ENCODE measurements at regions not wholly inside any gene's neighbourhood (a gene's known extent, or its start where the extent isn't known, plus 50 kb on each side); places are given as distances from the start of the nearest gene placed in this dataset.

DNA sequence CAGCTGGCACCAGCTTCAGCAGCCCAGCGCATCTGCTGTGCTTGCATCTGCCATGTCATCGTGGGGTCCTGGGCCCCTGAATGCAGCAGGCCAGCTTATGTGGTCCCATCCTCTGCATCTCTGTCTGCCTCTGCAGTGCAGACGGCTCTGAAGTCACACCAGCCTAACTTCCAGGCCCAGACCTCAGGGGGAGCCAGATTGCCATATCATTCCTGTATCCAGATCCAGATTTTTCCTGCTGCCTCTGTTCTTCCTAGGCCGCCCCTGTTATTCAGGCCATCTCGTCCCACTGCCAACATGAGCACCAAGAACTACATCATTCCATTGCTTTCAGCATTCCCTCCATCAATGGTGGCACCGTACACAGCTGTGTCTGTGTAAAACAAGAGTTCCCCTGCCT, 571.6 kb downstream of the UQCRFS1 start:
- 13% methylated on average over 6 of the region's 6 CpGs for WGBS (ENCODE audit: missing lambda C conversion rate)
- ATAC-seq, result no peak
- Histone ChIP-seq H3K9me3 (0 out of 3 replicates have a peak, but pooled peaks cover 4% of the 10 kb centered on the region), H3K27ac (no peak overlapping the region), H3K4me3 (no peak overlapping the region), H3K4me1 (no peaks in the 10 kb centered on the region), H3K4me2 (no peak overlapping the region)
- TF ChIP-seq POLR2AphosphoS2 (conservative IDR thresholded peaks at IDR 0.05; ENCODE audit: low read length) (no peak), MYC (IDR thresholded peaks at IDR 0.05; ENCODE audit: borderline replicate concordance, low read length) (no peak), ZFP36 (IDR thresholded peaks at IDR 0.05; ENCODE audit: borderline replicate concordance, partially characterized antibody) (no peak)
- TF ChIP-seq, protein P1, sequence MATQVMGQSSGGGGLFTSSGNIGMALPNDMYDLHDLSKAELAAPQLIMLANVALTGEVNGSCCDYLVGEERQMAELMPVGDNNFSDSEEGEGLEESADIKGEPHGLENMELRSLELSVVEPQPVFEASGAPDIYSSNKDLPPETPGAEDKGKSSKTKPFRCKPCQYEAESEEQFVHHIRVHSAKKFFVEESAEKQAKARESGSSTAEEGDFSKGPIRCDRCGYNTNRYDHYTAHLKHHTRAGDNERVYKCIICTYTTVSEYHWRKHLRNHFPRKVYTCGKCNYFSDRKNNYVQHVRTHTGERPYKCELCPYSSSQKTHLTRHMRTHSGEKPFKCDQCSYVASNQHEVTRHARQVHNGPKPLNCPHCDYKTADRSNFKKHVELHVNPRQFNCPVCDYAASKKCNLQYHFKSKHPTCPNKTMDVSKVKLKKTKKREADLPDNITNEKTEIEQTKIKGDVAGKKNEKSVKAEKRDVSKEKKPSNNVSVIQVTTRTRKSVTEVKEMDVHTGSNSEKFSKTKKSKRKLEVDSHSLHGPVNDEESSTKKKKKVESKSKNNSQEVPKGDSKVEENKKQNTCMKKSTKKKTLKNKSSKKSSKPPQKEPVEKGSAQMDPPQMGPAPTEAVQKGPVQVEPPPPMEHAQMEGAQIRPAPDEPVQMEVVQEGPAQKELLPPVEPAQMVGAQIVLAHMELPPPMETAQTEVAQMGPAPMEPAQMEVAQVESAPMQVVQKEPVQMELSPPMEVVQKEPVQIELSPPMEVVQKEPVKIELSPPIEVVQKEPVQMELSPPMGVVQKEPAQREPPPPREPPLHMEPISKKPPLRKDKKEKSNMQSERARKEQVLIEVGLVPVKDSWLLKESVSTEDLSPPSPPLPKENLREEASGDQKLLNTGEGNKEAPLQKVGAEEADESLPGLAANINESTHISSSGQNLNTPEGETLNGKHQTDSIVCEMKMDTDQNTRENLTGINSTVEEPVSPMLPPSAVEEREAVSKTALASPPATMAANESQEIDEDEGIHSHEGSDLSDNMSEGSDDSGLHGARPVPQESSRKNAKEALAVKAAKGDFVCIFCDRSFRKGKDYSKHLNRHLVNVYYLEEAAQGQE (IDR thresholded peaks at IDR 0.05), result no peak
- TF ChIP-seq, protein P2, sequence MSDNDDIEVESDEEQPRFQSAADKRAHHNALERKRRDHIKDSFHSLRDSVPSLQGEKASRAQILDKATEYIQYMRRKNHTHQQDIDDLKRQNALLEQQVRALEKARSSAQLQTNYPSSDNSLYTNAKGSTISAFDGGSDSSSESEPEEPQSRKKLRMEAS (IDR thresholded peaks at IDR 0.05), result no peak
- TF ChIP-seq, protein P3, sequence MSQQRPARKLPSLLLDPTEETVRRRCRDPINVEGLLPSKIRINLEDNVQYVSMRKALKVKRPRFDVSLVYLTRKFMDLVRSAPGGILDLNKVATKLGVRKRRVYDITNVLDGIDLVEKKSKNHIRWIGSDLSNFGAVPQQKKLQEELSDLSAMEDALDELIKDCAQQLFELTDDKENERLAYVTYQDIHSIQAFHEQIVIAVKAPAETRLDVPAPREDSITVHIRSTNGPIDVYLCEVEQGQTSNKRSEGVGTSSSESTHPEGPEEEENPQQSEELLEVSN (IDR thresholded peaks at IDR 0.05; ENCODE audit: borderline replicate concordance, low read depth), result no peak
- ChIA-PET CTCF (interaction anchor here (1.2 to 1.6 kb wide), 2 partner anchors 10 to 11 kb away, joined by 3 to 6 read pairs; no protein-coding TSS in a partner anchor), POLR2A (no interaction called here)
- FAIRE-seq, result no peak
- no peak for DNase-seq (ENCODE audit: low read depth in 1 of 2, low spot score in 1 of 2)

DNA sequence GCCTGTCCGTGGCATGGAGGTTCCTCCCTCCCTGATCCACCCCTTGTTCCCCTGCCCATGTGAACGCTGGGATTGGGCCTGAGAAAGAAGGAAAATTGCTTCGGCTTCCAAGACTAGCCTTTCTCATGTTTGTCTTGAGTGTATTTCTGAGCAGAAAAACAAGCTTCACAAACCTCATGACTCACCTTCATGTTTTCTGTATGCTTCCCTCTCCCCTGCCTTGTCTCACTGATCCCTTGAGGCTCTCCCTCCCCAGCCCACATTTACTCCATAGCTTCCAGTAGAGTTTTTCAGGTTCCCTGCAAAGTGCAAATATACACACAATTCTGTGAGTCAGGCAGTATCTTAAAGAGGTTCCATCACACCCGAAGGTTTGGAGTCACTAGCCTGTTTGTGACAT, 572.4 kb downstream of the UQCRFS1 start:
- Histone ChIP-seq H3K4me2 (no peak overlapping the region), H3K4me1 (no peaks in the 10 kb centered on the region), H3K9me3 (0 out of 3 replicates have a peak, but pooled peaks cover 7% of the 10 kb centered on the region), H3K27ac (no peak overlapping the region), H3K4me3 (no peak overlapping the region)
- FAIRE-seq, result no peak
- no peak for ATAC-seq
- TF ChIP-seq HOXB5 (CRISPR knock-in tag; IDR thresholded peaks at IDR 0.05) (no peak), CHD2 (IDR thresholded peaks at IDR 0.05; ENCODE audit: low read length, partially characterized antibody) (no peak)
- no peak for DNase-seq (ENCODE audit: low read depth in 1 of 2, low spot score in 1 of 2)
- ChIA-PET POLR2A (no interaction called here), CTCF (interaction anchor here (1.6 kb wide), 1 partner anchor 11 kb away, joined by 6 read pairs; no protein-coding TSS in a partner anchor)
- 2% methylated on average over 4 of the region's 4 CpGs for WGBS (ENCODE audit: missing lambda C conversion rate)

DNA sequence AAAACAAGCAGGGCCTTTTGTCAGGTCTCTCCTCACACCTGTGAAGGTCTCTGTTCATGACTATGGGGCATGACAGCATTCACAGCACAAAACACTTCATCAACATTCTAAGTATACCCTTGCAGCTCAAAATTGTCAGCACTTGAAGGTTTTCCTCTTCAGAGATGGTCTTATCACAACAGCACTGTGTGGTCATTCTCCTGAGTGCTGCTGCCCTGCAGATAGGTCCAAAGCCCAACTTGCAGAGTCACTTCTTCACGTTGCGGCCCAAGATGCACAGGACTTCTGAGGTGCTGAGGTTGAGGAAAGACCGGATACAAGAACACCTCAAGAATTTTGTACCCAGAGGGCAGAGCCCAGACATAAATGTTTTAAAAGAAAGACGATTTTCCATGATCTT, 574.5 kb downstream of the UQCRFS1 start:
- no peak overlapping the region for H3K4me3 ChIP-seq
- ATAC-seq, result no peak
- CTCF ChIA-PET, result interaction anchor here (1.0 kb wide), 1 partner anchor 22 kb away, joined by 3 read pairs; no protein-coding TSS in a partner anchor
- no peak overlapping the region for H3K4me2 ChIP-seq
- no peak for FAIRE-seq
- no peak for DNase-seq (ENCODE audit: low read depth in 1 of 2, low spot score in 1 of 2)
- H3K27ac ChIP-seq, result no peak overlapping the region
- no peaks in the 10 kb centered on the region for H3K4me1 ChIP-seq
- WGBS (ENCODE audit: missing lambda C conversion rate), result 13% methylated on average over 4 of the region's 4 CpGs
- H3K9me3 ChIP-seq, result peaks cover 16% of the 10 kb centered on the region; the same call in 2 of the 3 replicates
- POLR2A ChIA-PET, result no interaction called here
- TF ChIP-seq POLR2AphosphoS2 (conservative IDR thresholded peaks at IDR 0.05; ENCODE audit: low read length), result no peak
- TF ChIP-seq HDAC2 (IDR thresholded peaks at IDR 0.05), result no peak
- no peak for TF ChIP-seq EHF (CRISPR knock-in tag; IDR thresholded peaks at IDR 0.05)
- no peak for TF ChIP-seq JUNB (IDR thresholded peaks at IDR 0.05)
- TF ChIP-seq, protein P3 (IDR thresholded peaks at IDR 0.05; ENCODE audit: borderline replicate concordance, low read depth), result no peak
- TF ChIP-seq SREBF2 (IDR thresholded peaks at IDR 0.05), result no peak
- TF ChIP-seq MAZ (IDR thresholded peaks at IDR 0.05; ENCODE audit: borderline replicate concordance, low read depth, low read length), result no peak
- no peak for TF ChIP-seq ZSCAN20 (CRISPR knock-in tag; IDR thresholded peaks at IDR 0.05)

DNA sequence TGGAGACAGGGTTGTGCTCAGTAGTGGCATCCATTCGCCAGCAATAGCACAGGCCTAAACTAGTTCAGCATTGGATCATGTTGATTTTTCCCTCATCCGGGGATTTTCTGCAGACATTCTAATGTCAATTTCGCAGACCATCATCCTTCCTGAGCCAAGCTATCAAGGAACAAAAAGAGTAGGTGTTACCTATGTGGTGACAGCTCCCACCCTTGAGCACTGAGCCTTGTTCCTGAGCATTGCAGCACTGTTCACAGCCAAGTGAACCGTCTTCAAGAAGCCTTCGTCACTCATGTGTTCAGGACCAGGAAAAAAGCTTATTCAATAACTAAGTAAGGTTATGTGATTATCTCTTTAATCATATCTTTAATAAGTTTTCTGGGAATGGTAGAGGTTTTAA, 576.2 kb downstream of the UQCRFS1 start:
- ChIA-PET POLR2A (no interaction called here), CTCF (interaction anchor here (1.6 kb wide), 1 partner anchor 16 kb away, joined by 8 read pairs; no protein-coding TSS in a partner anchor)
- Histone ChIP-seq H3K4me1 (no peaks in the 10 kb centered on the region), H3K27ac (no peak overlapping the region), H3K4me2 (no peak overlapping the region), H3K9me3 (peaks cover 16% of the 10 kb centered on the region; the same call in 2 of the 3 replicates), H3K4me3 (no peak overlapping the region)
- peak; percentile 87 for FAIRE-seq
- under 1% methylated on average over 5 of the region's 5 CpGs for WGBS (ENCODE audit: missing lambda C conversion rate)
- DNase-seq (ENCODE audit: low read depth in 1 of 2, low spot score in 1 of 2), result no peak
- no peak for ATAC-seq
- TF ChIP-seq BHLHE40 (IDR thresholded peaks at IDR 0.05; ENCODE audit: low read depth, low read length) (no peak), JUNB (IDR thresholded peaks at IDR 0.05) (no peak), ESRRA (IDR thresholded peaks at IDR 0.05; ENCODE audit: borderline replicate concordance, low read length) (no peak), FOXS1 (CRISPR knock-in tag; IDR thresholded peaks at IDR 0.05) (no peak), POLR2AphosphoS2 (conservative IDR thresholded peaks at IDR 0.05; ENCODE audit: low read length) (no peak), EP300 (IDR thresholded peaks at IDR 0.05) (no peak)
- TF ChIP-seq, protein P4, sequence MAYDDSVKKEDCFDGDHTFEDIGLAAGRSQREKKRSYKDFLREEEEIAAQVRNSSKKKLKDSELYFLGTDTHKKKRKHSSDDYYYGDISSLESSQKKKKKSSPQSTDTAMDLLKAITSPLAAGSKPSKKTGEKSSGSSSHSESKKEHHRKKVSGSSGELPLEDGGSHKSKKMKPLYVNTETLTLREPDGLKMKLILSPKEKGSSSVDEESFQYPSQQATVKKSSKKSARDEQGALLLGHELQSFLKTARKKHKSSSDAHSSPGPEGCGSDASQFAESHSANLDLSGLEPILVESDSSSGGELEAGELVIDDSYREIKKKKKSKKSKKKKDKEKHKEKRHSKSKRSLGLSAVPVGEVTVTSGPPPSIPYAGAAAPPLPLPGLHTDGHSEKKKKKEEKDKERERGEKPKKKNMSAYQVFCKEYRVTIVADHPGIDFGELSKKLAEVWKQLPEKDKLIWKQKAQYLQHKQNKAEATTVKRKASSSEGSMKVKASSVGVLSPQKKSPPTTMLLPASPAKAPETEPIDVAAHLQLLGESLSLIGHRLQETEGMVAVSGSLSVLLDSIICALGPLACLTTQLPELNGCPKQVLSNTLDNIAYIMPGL (CRISPR knock-in tag; IDR thresholded peaks at IDR 0.05; ENCODE audit: borderline replicate concordance), result no peak
- TF ChIP-seq, protein P5, sequence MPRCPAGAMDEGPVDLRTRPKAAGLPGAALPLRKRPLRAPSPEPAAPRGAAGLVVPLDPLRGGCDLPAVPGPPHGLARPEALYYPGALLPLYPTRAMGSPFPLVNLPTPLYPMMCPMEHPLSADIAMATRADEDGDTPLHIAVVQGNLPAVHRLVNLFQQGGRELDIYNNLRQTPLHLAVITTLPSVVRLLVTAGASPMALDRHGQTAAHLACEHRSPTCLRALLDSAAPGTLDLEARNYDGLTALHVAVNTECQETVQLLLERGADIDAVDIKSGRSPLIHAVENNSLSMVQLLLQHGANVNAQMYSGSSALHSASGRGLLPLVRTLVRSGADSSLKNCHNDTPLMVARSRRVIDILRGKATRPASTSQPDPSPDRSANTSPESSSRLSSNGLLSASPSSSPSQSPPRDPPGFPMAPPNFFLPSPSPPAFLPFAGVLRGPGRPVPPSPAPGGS (IDR thresholded peaks at IDR 0.05), result no peak
- TF ChIP-seq, protein P6, sequence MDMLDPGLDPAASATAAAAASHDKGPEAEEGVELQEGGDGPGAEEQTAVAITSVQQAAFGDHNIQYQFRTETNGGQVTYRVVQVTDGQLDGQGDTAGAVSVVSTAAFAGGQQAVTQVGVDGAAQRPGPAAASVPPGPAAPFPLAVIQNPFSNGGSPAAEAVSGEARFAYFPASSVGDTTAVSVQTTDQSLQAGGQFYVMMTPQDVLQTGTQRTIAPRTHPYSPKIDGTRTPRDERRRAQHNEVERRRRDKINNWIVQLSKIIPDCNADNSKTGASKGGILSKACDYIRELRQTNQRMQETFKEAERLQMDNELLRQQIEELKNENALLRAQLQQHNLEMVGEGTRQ (IDR thresholded peaks at IDR 0.05), result no peak

All from A549 (cell line).